HG03064 (cell line): ENCODE measurements at regions not wholly inside any gene's neighbourhood (a gene's known extent, or its start where the extent isn't known, plus 50 kb on each side); places are given as distances from the start of the nearest gene placed in this dataset.

Experiments used
- ATAC-seq: cut with Tn5 transposase; IDR thresholded peaks from one replicate; pipeline ENCODE4 v1.9.1; 2021; ENCODE audit warnings: low read depth; ENCODE audit not compliant: unreplicated experiment

DNA sequence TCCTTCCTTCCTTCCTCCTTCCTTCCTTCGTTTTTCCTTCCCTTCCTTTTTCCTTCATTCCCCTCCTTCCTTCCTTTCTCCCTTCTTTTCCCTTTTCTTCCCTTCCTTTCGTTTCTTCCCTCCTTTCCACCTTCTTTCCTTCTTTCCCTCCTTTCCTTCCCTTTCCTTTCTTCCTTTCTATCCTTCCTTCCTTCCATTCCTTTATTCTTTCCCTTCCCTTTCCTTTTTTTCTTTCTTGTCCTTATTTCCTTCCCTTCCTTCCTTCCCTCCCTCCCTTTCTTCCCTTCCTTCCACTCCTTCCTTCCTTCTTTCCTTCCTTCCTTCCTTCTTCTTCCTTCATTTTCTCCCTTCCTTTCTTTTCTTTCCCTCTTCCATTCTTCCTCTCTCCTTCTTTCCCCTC is 394.6 kb downstream of the GABRB3 start:
- no peak for ATAC-seq

DNA sequence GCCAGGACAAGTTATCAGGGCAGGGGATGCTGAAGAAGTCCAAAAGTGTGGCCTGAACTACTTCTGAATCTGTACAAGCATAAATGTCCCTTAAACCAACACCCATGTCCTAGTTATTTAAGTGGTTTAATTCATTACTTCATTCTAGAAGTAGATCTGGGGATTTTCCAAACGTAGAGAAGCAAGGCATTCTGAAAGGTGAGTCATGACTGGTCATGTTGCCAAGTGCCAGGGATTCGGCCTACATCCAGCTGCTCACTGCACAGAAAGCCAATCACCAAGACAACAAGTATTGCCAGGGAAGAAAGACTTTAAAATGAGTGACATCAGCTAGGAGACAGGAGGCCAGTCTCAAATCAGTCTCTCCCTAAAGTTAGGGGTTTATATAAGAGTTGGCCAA is 396.6 kb downstream of the GABRB3 start:
- no peak for ATAC-seq

GRCh38 chr15:26374806-26375205 is 398.1 kb downstream of the GABRB3 start:
- no peak for ATAC-seq

GRCh38 chr15:26372706-26373105 is 400.2 kb downstream of the GABRB3 start:
- no peak for ATAC-seq

DNA sequence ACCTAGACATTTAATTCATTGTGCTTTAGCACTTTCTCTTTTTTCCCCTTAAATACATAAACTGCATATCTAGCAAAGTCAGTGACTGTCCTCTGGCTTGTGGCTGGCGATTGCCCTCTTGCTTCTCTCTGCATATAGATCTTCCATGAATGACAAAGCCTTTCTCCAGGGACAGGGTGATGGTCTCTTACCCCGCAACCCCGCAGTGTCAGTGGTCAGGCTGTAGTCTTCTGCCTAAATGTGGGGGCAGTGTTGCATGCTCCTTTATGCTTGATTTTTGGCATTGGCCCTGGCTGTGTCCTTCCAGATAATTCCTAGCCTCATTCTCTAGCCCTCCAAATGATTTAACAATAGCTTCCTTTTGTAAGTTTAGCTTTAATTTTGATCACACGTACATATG is 407.8 kb downstream of the GABRB3 start:
- ATAC-seq: no peak

DNA sequence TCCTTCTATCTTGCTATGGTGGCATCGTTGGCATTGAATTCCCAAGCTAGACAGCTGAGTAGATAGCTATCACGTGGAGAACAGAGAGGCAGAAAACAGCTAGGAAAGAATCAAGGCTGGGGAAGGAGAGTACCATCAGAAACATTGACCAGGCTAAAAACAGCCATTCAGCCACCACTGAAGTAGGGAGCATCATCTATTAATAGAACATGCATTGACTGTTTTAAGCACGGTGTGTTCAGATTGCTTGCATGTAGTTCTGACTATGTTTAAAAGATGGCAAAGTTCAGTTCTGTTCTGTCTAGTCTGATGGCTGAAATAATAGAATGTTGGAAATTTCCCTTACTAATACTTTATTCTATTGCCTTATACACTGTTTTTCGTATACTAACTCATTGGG is 413.0 kb downstream of the GABRB3 start:
- ATAC-seq: no peak

- ATAC-seq: no peak
Measured at GRCh38 chr15:26358708-26359107, 414.2 kb downstream of the GABRB3 start.

DNA sequence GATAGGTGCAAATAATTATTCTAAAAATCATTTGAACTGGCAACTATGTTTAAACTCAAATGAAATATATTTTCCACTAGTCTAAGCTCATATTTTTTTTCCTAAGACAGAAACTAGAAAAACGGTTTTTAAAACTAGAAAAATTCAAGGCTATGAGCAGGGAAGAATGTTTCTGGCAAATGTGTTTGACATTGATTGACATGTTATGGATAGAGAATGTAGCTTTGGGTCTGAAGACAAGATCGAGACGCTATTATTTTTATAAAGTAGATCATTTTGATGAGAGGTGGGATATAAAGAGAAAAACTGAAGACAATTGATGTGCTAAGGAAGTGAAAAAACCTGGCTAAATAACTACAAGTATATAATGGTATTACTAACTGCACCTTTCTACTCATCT is 415.2 kb downstream of the GABRB3 start:
- ATAC-seq: no peak

GRCh38 chr15:26355472-26356074 is 417.3 kb downstream of the GABRB3 start:
- no peak for ATAC-seq

- ATAC-seq: no peak
Measured at GRCh38 chr15:26352909-26353308, 420.0 kb downstream of the GABRB3 start.

DNA sequence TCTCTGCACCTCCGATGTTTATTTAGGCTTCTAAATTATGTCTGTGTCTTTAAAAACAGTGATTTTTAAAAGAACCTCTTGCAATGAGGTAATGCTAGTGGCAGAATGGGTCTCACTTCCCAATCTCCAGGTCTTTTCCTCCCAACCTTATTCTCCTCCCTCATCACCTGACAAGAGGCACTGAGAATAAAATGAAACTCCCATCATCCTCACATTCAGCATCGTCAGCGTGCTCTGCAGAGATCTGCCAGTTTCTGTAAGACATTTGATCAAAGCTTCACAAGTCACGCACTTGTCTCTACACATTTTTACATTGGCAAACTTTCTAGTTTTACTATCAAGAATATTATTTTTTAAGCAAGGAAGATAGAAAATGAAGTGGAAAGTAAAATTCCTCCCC is 420.5 kb downstream of the GABRB3 start:
- ATAC-seq: no peak

- no peak for ATAC-seq
Measured at GRCh38 chr15:26325495-26325894, 447.4 kb downstream of the GABRB3 start.

GRCh38 chr15:26323566-26323965 is 449.3 kb downstream of the GABRB3 start:
- ATAC-seq: no peak

- ATAC-seq: no peak
Measured at GRCh38 chr15:26318689-26319088, 454.2 kb downstream of the GABRB3 start.

DNA sequence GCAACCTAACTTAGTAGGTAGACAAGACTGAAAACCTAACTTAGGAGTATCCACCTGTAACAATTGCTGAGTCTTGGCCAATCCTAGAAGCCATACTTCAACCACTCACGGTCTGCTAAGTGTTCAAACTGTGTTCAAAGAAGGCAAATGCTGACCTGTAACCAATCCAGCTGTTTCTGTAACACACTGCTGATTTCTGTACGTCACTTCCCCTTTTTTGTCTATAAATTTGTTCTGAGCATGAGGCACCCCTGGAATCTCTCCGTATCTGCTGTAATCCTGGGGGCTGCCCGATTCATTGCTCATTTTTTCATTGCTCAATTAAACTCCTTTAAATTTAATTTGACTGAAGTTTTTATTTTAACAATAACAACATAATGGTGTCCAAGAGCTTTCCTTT is 451.4 kb upstream of the ATP10A start:
- no peak for ATAC-seq

DNA sequence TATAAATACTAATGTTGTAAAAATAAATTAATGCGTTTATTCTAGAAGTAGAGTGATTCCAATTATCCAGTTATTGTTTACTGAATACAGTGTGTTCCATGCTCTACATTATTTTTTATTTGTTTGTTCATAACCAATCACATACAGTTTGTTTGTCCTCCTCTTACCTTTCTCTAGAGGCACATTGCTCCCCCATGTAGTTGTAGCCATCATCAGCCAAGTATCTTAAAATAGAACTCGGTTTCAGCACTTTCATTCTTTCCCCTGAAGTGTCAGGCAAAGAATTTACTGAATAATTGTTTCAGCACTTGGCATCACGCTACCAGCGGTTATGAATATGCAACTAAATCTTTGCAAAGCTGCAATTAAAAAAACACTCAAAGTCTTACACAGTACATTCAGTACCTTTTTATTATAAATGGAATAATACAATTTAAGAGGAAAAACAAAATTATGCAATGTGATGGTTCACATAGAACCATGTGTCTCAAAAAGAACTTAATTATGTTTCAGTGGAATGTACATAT is 448.6 kb upstream of the ATP10A start:
- no peak for ATAC-seq

GRCh38 chr15:26298659-26299170 is 435.6 kb upstream of the ATP10A start:
- no peak for ATAC-seq

GRCh38 chr15:26298010-26298658 is 435.0 kb upstream of the ATP10A start:
- ATAC-seq: no peak

DNA sequence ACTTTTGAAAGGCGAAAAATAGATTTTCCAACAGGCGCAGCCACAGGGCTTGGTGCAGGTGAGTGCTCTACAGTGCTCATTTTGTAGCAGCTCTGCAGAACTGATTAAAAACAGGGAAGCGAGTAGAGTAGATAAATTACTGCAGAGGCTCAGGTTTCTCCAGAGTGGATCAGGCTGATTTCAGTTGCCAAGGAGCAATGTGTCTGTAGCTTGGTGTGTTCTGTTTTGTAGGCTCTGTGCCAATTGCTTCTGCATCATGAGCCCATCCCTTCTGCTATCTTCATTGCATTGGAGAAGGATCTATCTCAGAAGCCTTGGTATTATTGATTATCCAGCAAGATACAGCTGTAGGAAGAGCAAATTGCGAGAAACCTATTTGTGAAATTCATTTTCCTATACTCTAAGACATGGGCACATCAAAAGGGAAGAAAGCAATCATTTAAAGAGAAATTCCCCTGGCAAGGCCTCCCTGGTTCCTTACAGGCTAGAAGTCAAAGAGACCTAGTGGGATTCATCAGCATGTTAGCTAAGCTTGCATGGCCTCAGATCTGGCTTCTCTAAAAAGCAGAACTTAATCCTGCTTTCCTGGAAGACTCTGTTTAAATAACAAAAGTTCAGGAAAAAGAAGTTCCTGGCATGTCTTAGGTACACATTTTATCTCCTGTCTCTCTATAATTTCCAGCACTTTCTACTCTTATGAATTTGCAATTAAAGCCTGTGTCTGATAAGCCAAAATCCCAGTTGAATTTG is 432.4 kb upstream of the ATP10A start:
- no peak for ATAC-seq

GRCh38 chr15:26294059-26294689 is 431.0 kb upstream of the ATP10A start:
- ATAC-seq: no peak

DNA sequence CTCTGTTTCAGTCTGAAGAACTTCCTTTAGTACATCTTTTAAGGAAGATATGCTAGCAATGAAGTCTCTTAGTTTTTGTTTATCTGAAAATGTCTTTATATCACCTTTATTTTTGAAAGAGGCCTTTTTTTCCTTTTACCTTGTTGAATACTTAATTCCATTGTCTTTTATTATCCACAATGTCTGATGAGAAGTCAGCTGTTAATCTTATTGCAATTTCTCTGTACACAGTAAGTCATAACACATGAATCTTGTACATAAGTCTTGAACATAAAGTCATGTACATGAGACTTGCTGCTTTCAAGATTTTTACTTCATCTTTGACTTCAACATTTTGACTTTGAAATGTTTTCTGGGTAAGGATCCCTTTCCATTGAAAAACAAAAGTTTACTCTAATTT is 424.3 kb upstream of the ATP10A start:
- no peak for ATAC-seq
